Stomach (tissue), 8 donors: ENCODE measurements at regions not wholly inside any gene's neighbourhood (a gene's known extent, or its start where the extent isn't known, plus 50 kb on each side); places are given as distances from the start of the nearest gene placed in this dataset.

Experiments
- DNase-seq, 2 donors: peaks; one replicate each; pipeline versions ENCODE4 v3.0.0 to v3.0.0-alpha.2; 2013 to 2019
- H3K27ac ChIP-seq, 5 donors: fragments of 200-600 bp in 4 of 5; sonication (generic) in 4 of 5; one replicate each; pipeline ENCODE4 v1.5.1; 2013 to 2019; ENCODE audit warnings: mild to moderate bottlenecking in 1 of 5, moderate library complexity in 1 of 5
- H3K27me3 ChIP-seq, 3 donors: fragments of 200-600 bp; sonication (generic); one replicate each; pipeline ENCODE4 v1.5.1; 2017 to 2019; ENCODE audit warnings: mixed run types in 1 of 3
- H3K36me3 ChIP-seq, 4 donors: fragments of 200-600 bp; sonication (generic); 1 replicate in 3 of 4; 2 replicates in 1 of 4; pipeline ENCODE4 v1.5.1; 2016 to 2019
- H3K4me1 ChIP-seq, 4 donors: fragments of 200-600 bp; sonication (generic); one replicate each; pipeline ENCODE4 v1.5.1; 2016 to 2019
- H3K4me3 ChIP-seq, 4 donors: fragments of 200-600 bp; sonication (generic) in 3 of 4; one replicate each; pipeline ENCODE4 v1.5.1; 2016 to 2019; ENCODE audit warnings: mild to moderate bottlenecking in 1 of 4
- H3K9me3 ChIP-seq, 4 donors: fragments of 200-600 bp; sonication (generic); one replicate each; pipeline ENCODE4 v1.5.1; 2016 to 2019
- EP300 ChIP-seq: sonication (generic); formaldehyde crosslinking; IDR thresholded peaks from one replicate; pipeline ENCODE4 v1.6.1; 2017; ENCODE audit warnings: antibody characterized with exemption
- POLR2A ChIP-seq, 4 donors: fragments of 450-650 bp; IDR thresholded peaks; one replicate each; pipeline ENCODE4 v1.6.1; 2016; ENCODE audit warnings: antibody characterized with exemption in 4 of 4, control low read depth in 2 of 4, mild to moderate bottlenecking in 1 of 4, moderate library complexity in 1 of 4
- POLR2AphosphoS5 ChIP-seq, 3 donors: sonication (generic); formaldehyde crosslinking; IDR thresholded peaks; one replicate each; pipeline ENCODE4 v1.6.1; 2016; ENCODE audit warnings: antibody characterized with exemption in 3 of 3
- WGBS, 5 donors: extraction: QIAGEN DNeasy Blood & Tissue Kit in 3 of 5; methylation state at CpG; one replicate each; pipeline versions ENCODE4 v1.1.5 to v1.1.7; 2013 to 2018; 5-methylcytosine and 5-hydroxymethylcytosine counted together
- intact Hi-C: fragments of 100-400 bp; cut with DNase I; formaldehyde crosslinking; loops from one replicate; pipeline ENCODE4 v1.15.1; 2023; ENCODE audit warnings: low total_unique reads
- TF ChIP-seq, protein P1 (sequence below), 7 experiments: fragments of 450-650 bp in 4 of 7; fragments of 200-600 bp in 3 of 7; sonication (generic) in 3 of 7; IDR thresholded peaks; one replicate each; pipeline ENCODE4 v1.5.1; 2016 to 2019; ENCODE audit warnings: antibody characterized with exemption in 7 of 7, control low read depth in 2 of 7, mild to moderate bottlenecking in 1 of 7
- donor health status: healthy with polysubstance abuse.
- donor health status: Bipolar disorder and iron deficiency.
- donor health status: healthy.

- intact Hi-C loops, result no loop called here
- Histone ChIP-seq H3K36me3 (no peaks in the 10 kb centered on the region), H3K4me1 (peaks cover 44 to 66% (median 52%) of the 10 kb centered on the region in 4 donors), H3K9me3 (peaks cover 0 to 3% (median 0%) of the 10 kb centered on the region in 4 donors), H3K4me3 (no peak overlapping the region), H3K27me3 (no peaks in the 10 kb centered on the region), H3K27ac (peak overlapping the region; percentile 38 to 82 (median 62))
- TF ChIP-seq POLR2AphosphoS5 (IDR thresholded peaks at IDR 0.05) (peak in 2 of 3 donors; percentile 23 to 32), EP300 (no peak)
- DNase-seq, result peak; percentile 38 to 83
- WGBS, 5 donors, result 28 to 67% (median 36%) methylated on average over 15 to 16 of the region's 16 CpGs
Observed at GRCh38 chr2:120473522-120474271, 127.8 kb downstream of the INHBB start.

GRCh38 chr2:120474486-120474885 lies 128.6 kb downstream of the INHBB start:
- 50 to 72% (median 64%) methylated on average over 8 of the region's 8 CpGs for WGBS, 5 donors
- intact Hi-C loops, result no loop called here
- TF ChIP-seq, protein P1, sequence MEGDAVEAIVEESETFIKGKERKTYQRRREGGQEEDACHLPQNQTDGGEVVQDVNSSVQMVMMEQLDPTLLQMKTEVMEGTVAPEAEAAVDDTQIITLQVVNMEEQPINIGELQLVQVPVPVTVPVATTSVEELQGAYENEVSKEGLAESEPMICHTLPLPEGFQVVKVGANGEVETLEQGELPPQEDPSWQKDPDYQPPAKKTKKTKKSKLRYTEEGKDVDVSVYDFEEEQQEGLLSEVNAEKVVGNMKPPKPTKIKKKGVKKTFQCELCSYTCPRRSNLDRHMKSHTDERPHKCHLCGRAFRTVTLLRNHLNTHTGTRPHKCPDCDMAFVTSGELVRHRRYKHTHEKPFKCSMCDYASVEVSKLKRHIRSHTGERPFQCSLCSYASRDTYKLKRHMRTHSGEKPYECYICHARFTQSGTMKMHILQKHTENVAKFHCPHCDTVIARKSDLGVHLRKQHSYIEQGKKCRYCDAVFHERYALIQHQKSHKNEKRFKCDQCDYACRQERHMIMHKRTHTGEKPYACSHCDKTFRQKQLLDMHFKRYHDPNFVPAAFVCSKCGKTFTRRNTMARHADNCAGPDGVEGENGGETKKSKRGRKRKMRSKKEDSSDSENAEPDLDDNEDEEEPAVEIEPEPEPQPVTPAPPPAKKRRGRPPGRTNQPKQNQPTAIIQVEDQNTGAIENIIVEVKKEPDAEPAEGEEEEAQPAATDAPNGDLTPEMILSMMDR (IDR thresholded peaks at IDR 0.05), result no peak
- TF ChIP-seq POLR2A (IDR thresholded peaks at IDR 0.05) (no peak), POLR2AphosphoS5 (IDR thresholded peaks at IDR 0.05) (no peak), EP300 (no peak)
- peaks cover 39 to 59% (median 47%) of the 10 kb centered on the region in 4 donors for H3K4me1 ChIP-seq
- no peaks in the 10 kb centered on the region for H3K36me3 ChIP-seq
- H3K4me3 ChIP-seq, result no peak overlapping the region
- H3K27me3 ChIP-seq, result no peaks in the 10 kb centered on the region
- no peak for DNase-seq
- peak overlapping the region in 3 of 5 donors; percentile 62 to 82 (median 79) for H3K27ac ChIP-seq
- H3K9me3 ChIP-seq, result peaks cover 0 to 3% (median 0%) of the 10 kb centered on the region in 4 donors

DNA sequence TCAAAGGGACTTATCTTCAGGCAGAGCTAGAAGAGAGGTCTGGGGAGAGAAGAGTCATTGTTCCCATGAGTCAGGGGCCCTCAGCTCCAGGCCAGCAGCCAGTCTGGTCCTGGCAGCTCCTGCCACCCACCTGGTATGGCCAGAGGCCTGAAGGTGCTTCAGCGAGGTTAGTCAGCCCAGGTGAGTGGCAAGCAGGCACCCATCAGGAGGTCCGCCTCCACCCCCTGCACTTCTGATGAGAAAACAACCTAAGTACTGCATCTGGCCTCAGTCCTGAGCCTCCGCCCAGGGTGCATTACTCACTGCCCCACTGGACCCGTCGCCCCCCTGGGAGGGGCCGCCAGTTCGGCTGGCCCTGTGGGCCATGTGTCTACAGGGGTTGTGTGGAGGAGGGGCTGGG lies 130.2 kb downstream of the INHBB start:
- Histone ChIP-seq H3K27ac (no peak overlapping the region), H3K36me3 (no peaks in the 10 kb centered on the region), H3K27me3 (no peaks in the 10 kb centered on the region), H3K9me3 (peaks cover 0 to 3% (median 0%) of the 10 kb centered on the region in 4 donors), H3K4me1 (peaks cover 23 to 46% (median 32%) of the 10 kb centered on the region in 4 donors), H3K4me3 (no peak overlapping the region)
- intact Hi-C loops, result no loop called here
- 45 to 84% (median 66%) methylated on average over 6 to 7 of the region's 7 CpGs for WGBS, 5 donors
- TF ChIP-seq POLR2A (IDR thresholded peaks at IDR 0.05) (no peak), POLR2AphosphoS5 (IDR thresholded peaks at IDR 0.05) (no peak), EP300 (no peak)
- TF ChIP-seq, protein P1 (IDR thresholded peaks at IDR 0.05), result no peak
- DNase-seq, result peak in 1 of 2 donors; percentile 38

DNA sequence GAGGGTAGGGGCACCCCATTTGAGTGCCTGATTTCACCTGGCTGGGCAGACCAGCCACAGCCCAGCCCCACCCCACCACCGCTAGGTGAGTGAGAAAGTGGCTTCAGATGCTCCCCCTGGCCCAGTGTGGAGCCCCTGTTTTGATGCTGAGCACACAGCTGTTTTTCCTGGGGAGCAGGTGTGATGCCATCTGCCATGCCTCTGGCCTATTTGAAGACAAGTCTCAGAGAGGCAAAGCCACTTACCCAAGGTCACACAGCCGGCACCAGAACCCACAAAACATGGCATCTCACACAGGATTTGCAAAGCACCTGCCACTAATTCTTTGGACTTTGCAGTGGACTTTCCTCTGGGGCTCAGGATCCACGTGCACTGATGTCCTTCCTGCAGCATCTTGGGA lies 131.3 kb downstream of the INHBB start:
- no peak for DNase-seq
- no peaks in the 10 kb centered on the region for H3K36me3 ChIP-seq
- intact Hi-C loops, result no loop called here
- no peaks in the 10 kb centered on the region for H3K27me3 ChIP-seq
- H3K9me3 ChIP-seq, result peaks cover 0 to under 1% (median 0%) of the 10 kb centered on the region in 4 donors
- 79 to 100% (median 88%) methylated on average over 2 to 3 of the region's 3 CpGs for WGBS, 5 donors
- H3K4me1 ChIP-seq, result peaks cover 25 to 49% (median 30%) of the 10 kb centered on the region in 4 donors
- no peak overlapping the region for H3K27ac ChIP-seq
- no peak overlapping the region for H3K4me3 ChIP-seq
- no peak for TF ChIP-seq POLR2A (IDR thresholded peaks at IDR 0.05)

DNA sequence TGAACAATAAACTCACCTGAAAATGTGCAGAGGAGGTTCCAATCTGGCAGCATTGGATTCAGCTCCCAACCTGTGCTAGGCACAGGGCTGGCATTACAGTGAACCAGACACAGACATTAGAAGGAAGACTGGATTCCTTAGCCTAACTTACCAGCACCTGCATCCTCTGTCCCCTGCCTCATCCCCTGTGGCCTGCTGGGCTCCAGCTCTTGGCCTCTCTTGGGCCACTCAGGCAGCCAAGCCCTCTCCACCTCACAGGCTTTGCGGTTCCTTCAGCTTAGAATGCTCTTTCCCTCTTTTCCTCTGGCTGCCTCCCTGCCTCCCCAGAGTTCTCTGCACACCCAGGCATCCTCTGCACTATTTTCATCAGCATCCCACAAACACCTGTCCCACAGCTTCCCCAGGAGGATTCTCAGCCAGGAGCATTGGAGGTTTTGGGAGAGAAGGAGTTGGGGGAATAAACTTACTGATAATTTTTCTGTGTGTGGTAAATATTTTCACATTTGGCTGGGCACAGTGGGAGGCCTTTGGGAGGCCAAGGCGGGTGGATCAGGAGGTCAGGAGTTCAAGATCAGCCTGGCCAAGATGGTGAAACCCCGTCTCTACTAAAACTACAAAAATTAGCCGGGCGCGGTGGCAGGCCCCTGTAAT lies 132.0 kb downstream of the INHBB start:
- no peak overlapping the region for H3K27ac ChIP-seq
- no peaks in the 10 kb centered on the region for H3K27me3 ChIP-seq
- no peak overlapping the region for H3K4me3 ChIP-seq
- H3K9me3 ChIP-seq, result no peaks in the 10 kb centered on the region
- DNase-seq, result no peak
- no peak for TF ChIP-seq POLR2AphosphoS5 (IDR thresholded peaks at IDR 0.05)
- TF ChIP-seq POLR2A (IDR thresholded peaks at IDR 0.05), result no peak
- TF ChIP-seq, protein P1 (IDR thresholded peaks at IDR 0.05), result no peak
- TF ChIP-seq EP300, result no peak
- intact Hi-C loops, result no loop called here
- WGBS, 5 donors, result 85 to 94% (median 92%) methylated on average over 6 of the region's 6 CpGs
- peaks cover 22 to 42% (median 26%) of the 10 kb centered on the region in 4 donors for H3K4me1 ChIP-seq
- no peaks in the 10 kb centered on the region for H3K36me3 ChIP-seq
